ENCODE measurements at regions not wholly inside any gene's neighbourhood (a gene's known extent, or its start where the extent isn't known, plus 50 kb on each side); places are given as distances from the start of the nearest gene placed in this dataset.

DNA sequence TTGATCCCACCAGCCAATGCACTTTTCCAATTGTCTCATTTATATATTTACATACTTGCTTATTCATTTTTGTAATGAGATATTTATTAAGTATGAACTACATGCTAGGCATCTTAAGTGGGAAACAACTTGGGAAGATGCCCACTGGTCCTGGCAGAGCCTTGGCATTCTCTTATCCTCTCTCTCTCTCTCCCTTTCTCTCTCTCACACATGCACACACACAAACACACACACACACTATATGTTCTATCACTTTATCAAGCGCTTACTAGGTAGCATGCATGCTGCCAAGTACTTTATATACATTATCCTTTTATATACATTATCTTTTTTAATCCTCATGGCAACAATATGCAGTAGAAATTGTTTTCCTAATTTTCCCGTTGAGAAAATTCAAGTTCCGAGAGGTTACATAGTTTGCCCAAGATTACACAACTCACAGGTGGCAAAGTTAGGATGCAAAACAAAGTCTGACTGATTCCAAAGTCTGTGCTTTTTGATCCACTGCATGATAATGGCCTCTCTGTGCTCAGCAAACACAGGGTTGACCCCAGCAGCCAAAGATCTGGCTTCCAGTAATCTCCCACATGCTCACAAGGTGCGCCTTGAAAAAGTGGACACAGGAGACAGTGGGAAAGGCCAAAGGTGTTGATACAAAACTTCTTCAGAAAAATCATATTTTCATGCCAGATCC is 173.1 kb upstream of the KLF3 start (continued):
- TF ChIP-seq RNF2 (conservative IDR thresholded peaks at IDR 0.05; ENCODE audit: low read depth) (no peak), ZNF678 (CRISPR knock-in tag; IDR thresholded peaks at IDR 0.05) (no peak), ZMYM3 (CRISPR knock-in tag; IDR thresholded peaks at IDR 0.05) (peak; percentile 86), RFX3 (CRISPR knock-in tag; IDR thresholded peaks at IDR 0.05) (no peak), ZNF256 (CRISPR knock-in tag; conservative IDR thresholded peaks at IDR 0.05) (no peak), MTF1 (CRISPR knock-in tag; IDR thresholded peaks at IDR 0.05) (no peak), KAT7 (CRISPR knock-in tag; IDR thresholded peaks at IDR 0.05; ENCODE audit: borderline replicate concordance) (no peak), ELF1 (CRISPR knock-in tag; IDR thresholded peaks at IDR 0.05) (0 out of 2 replicates have a peak, but pooled peaks have one; percentile 34), GATAD2A (CRISPR knock-in tag; IDR thresholded peaks at IDR 0.05) (peak; percentile 96), TCF7 (IDR thresholded peaks at IDR 0.05; ENCODE audit: low read depth) (peak; percentile 87), DZIP1 (CRISPR knock-in tag; IDR thresholded peaks at IDR 0.05) (no peak), CREM (IDR thresholded peaks at IDR 0.05) (peak; percentile 88), CREM (CRISPR knock-in tag; IDR thresholded peaks at IDR 0.05) (no peak), ZFP36L1 (CRISPR knock-in tag; IDR thresholded peaks at IDR 0.05) (peak; percentile 12; the same call in 1 of the 2 replicates), ZNF784 (CRISPR knock-in tag; IDR thresholded peaks at IDR 0.05; ENCODE audit: borderline replicate concordance) (no peak)
- TF ChIP-seq, protein P1, sequence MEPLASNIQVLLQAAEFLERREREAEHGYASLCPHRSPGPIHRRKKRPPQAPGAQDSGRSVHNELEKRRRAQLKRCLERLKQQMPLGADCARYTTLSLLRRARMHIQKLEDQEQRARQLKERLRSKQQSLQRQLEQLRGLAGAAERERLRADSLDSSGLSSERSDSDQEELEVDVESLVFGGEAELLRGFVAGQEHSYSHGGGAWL (CRISPR knock-in tag; IDR thresholded peaks at IDR 0.05) = no peak
- TF ChIP-seq, protein P2, sequence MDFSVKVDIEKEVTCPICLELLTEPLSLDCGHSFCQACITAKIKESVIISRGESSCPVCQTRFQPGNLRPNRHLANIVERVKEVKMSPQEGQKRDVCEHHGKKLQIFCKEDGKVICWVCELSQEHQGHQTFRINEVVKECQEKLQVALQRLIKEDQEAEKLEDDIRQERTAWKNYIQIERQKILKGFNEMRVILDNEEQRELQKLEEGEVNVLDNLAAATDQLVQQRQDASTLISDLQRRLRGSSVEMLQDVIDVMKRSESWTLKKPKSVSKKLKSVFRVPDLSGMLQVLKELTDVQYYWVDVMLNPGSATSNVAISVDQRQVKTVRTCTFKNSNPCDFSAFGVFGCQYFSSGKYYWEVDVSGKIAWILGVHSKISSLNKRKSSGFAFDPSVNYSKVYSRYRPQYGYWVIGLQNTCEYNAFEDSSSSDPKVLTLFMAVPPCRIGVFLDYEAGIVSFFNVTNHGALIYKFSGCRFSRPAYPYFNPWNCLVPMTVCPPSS (IDR thresholded peaks at IDR 0.05) = no peak
- TF ChIP-seq, protein P3, sequence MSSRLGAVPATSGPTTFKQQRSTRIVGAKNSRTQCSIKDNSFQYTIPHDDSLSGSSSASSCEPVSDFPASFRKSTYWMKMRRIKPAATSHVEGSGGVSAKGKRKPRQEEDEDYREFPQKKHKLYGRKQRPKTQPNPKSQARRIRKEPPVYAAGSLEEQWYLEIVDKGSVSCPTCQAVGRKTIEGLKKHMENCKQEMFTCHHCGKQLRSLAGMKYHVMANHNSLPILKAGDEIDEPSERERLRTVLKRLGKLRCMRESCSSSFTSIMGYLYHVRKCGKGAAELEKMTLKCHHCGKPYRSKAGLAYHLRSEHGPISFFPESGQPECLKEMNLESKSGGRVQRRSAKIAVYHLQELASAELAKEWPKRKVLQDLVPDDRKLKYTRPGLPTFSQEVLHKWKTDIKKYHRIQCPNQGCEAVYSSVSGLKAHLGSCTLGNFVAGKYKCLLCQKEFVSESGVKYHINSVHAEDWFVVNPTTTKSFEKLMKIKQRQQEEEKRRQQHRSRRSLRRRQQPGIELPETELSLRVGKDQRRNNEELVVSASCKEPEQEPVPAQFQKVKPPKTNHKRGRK (CRISPR knock-in tag; IDR thresholded peaks at IDR 0.05) = no peak
- TF ChIP-seq, protein P4, sequence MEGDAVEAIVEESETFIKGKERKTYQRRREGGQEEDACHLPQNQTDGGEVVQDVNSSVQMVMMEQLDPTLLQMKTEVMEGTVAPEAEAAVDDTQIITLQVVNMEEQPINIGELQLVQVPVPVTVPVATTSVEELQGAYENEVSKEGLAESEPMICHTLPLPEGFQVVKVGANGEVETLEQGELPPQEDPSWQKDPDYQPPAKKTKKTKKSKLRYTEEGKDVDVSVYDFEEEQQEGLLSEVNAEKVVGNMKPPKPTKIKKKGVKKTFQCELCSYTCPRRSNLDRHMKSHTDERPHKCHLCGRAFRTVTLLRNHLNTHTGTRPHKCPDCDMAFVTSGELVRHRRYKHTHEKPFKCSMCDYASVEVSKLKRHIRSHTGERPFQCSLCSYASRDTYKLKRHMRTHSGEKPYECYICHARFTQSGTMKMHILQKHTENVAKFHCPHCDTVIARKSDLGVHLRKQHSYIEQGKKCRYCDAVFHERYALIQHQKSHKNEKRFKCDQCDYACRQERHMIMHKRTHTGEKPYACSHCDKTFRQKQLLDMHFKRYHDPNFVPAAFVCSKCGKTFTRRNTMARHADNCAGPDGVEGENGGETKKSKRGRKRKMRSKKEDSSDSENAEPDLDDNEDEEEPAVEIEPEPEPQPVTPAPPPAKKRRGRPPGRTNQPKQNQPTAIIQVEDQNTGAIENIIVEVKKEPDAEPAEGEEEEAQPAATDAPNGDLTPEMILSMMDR (CRISPR knock-in tag; IDR thresholded peaks at IDR 0.05) = 0 out of 2 replicates have a peak, but pooled peaks have one; percentile 9
